Prostate gland (tissue), 2 donors: ENCODE measurements at regions not wholly inside any gene's neighbourhood (a gene's known extent, or its start where the extent isn't known, plus 50 kb on each side); places are given as distances from the start of the nearest gene placed in this dataset.

Source experiments
- POLR2A ChIP-seq: fragments of 450-650 bp; IDR thresholded peaks from one replicate; pipeline ENCODE4 v1.6.1; 2016; ENCODE audit warnings: antibody characterized with exemption, mild to moderate bottlenecking
- POLR2AphosphoS5 ChIP-seq: sonication (generic); formaldehyde crosslinking; IDR thresholded peaks from one replicate; pipeline ENCODE4 v1.6.1; 2017; ENCODE audit warnings: antibody characterized with exemption
- TF ChIP-seq, protein P1 (sequence below), 4 experiments: fragments of 200-600 bp in 2 of 4; fragments of 450-650 bp in 2 of 4; sonication (generic) in 2 of 4; IDR thresholded peaks; 1 replicate in 3 of 4; 2 replicates in 1 of 4; pipeline ENCODE4 v1.5.1; 2016 to 2019; ENCODE audit warnings: antibody characterized with exemption in 4 of 4, mild to moderate bottlenecking in 2 of 4, moderate library complexity in 2 of 4

DNA sequence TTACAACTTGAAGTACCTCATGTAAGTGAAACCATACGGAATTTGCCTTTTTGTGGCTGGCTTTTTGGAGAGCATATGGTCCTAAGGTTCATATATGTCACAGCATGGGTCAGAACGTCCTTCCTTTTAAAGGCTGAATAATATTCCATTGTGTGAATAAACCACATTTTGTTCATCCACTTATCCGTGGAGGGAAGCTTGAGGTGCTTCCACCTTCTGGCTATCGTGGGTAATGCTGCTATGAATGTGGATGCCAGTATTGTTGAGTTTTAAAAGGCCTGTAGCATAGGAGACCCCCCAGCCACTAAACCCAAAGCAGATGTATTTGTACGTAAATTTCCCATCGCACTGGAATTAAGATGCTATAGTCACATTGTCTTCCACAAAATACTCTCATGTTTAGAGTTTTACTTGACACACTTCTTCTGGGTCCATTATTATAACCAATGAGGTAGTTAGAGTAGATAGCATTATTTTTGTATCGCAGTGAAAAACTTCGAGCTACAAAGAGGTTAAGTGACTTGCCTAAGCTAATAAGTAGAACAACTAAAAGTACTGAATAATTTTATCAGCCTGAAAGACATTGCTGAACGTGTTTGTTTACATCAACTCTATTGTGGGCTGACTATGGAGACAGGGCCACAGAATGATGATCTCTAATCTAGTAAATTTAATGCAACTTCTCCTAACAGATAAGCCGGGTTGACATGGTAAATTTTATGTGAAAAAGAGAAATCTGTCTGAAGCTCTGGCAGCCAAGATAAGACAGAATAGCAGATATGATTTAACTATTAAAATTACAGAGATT is 183.0 kb upstream of the CTBP2 start:
- TF ChIP-seq, protein P1, sequence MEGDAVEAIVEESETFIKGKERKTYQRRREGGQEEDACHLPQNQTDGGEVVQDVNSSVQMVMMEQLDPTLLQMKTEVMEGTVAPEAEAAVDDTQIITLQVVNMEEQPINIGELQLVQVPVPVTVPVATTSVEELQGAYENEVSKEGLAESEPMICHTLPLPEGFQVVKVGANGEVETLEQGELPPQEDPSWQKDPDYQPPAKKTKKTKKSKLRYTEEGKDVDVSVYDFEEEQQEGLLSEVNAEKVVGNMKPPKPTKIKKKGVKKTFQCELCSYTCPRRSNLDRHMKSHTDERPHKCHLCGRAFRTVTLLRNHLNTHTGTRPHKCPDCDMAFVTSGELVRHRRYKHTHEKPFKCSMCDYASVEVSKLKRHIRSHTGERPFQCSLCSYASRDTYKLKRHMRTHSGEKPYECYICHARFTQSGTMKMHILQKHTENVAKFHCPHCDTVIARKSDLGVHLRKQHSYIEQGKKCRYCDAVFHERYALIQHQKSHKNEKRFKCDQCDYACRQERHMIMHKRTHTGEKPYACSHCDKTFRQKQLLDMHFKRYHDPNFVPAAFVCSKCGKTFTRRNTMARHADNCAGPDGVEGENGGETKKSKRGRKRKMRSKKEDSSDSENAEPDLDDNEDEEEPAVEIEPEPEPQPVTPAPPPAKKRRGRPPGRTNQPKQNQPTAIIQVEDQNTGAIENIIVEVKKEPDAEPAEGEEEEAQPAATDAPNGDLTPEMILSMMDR (IDR thresholded peaks at IDR 0.05) = peak in 2 of 4 experiments; percentile 21 to 31
- TF ChIP-seq POLR2A = no peak
- no peak for TF ChIP-seq POLR2AphosphoS5
